ENCODE measurements at regions not wholly inside any gene's neighbourhood (a gene's known extent, or its start where the extent isn't known, plus 50 kb on each side); places are given as distances from the start of the nearest gene placed in this dataset.
"Not testable (repeated sequence)": the region's sequence is repeated elsewhere in the genome, so short reads cannot be mapped to it uniquely, and the experiment has no call there.

- DNase-seq: no peak
Observed at GRCh38 chr5:135110785-135111596, 77.0 kb upstream of the PITX1 start.

- DNase-seq: no peak
Observed at GRCh38 chr5:135108992-135109391, 75.0 kb upstream of the PITX1 start.

GRCh38 chr5:135108569-135108968, 74.5 kb upstream of the PITX1 start:
- no peak for DNase-seq

GRCh38 chr5:135107986-135108385, 74.0 kb upstream of the PITX1 start:
- DNase-seq: no peak

GRCh38 chr5:135106610-135107471, 72.8 kb upstream of the PITX1 start:
- no peak for DNase-seq

- DNase-seq: no peak
Observed at GRCh38 chr5:135106136-135106535, 72.1 kb upstream of the PITX1 start.

- no peak for DNase-seq
Observed at GRCh38 chr5:135105105-135105484, 71.1 kb upstream of the PITX1 start.

GRCh38 chr5:135103575-135103853, 69.5 kb upstream of the PITX1 start:
- no peak for DNase-seq

GRCh38 chr5:135102716-135103574, 68.9 kb upstream of the PITX1 start:
- DNase-seq: no peak

GRCh38 chr5:135100431-135100830, 66.4 kb upstream of the PITX1 start:
- no peak for DNase-seq

- no peak for DNase-seq
Observed at GRCh38 chr5:135100011-135100410, 66.0 kb upstream of the PITX1 start.

GRCh38 chr5:135097390-135097789, 63.4 kb upstream of the PITX1 start:
- DNase-seq: no peak

- no peak for DNase-seq
Observed at GRCh38 chr5:135095871-135096270, 61.8 kb upstream of the PITX1 start.

- no peak for DNase-seq
Observed at GRCh38 chr5:135095052-135095715, 61.2 kb upstream of the PITX1 start.

- no peak for DNase-seq
Observed at GRCh38 chr5:135094339-135095051, 60.5 kb upstream of the PITX1 start.

GRCh38 chr5:135093483-135093882, 59.5 kb upstream of the PITX1 start:
- DNase-seq: not testable (repeated sequence)

GRCh38 chr5:135092476-135092875, 58.4 kb upstream of the PITX1 start:
- DNase-seq: no peak

GRCh38 chr5:135091286-135091685, 57.3 kb upstream of the PITX1 start:
- no peak for DNase-seq

GRCh38 chr5:135089912-135090311, 55.9 kb upstream of the PITX1 start:
- DNase-seq: no peak

- no peak for DNase-seq
Observed at GRCh38 chr5:135088911-135089310, 54.9 kb upstream of the PITX1 start.

- DNase-seq: no peak
Observed at GRCh38 chr5:135087950-135088349, 53.9 kb upstream of the PITX1 start.

All from stimulated activated CD4-positive, alpha-beta T cell treated with anti-CD3 and anti-CD28 coated beads, Interleukin-4, amount 100 ng/mL, for 1 hour (primary cell).